Endothelial cell of umbilical vein (primary cell): ENCODE measurements at regions not wholly inside any gene's neighbourhood (a gene's known extent, or its start where the extent isn't known, plus 50 kb on each side); places are given as distances from the start of the nearest gene placed in this dataset.

Experiments used
- BruUV-seq: library from RNA; stranded (reverse); fragments of 400-500 nt; replicated peaks from 2 replicates; lab custom pipeline; 2021; lab: Mats Ljungman, UMichigan
- CTCF ChIA-PET: fragments of 300-600, 350-600 bp; sonication (Branson Sonifier 250); formaldehyde crosslinking; loops from one replicate; lab custom pipeline; 2021; ENCODE audit warnings: antibody characterized with exemption, inconsistent platforms; lab: Charles Lee
- POLR2A ChIA-PET: fragments of 300-600, 350-600 bp; sonication (Branson Sonifier 250); formaldehyde crosslinking; loops from one replicate; lab custom pipeline; 2021; ENCODE audit warnings: antibody characterized with exemption, inconsistent platforms; lab: Charles Lee
- DNase-seq: peaks from one replicate; pipeline ENCODE4 v3.0.0-alpha.2; 2011; ENCODE audit warnings: low read depth, low spot score
- FAIRE-seq: peaks from 2 replicates; lab custom pipeline; 2011; peaks lifted over from hg19 to GRCh38; lab: Jason Lieb, UNC
- H2AFZ ChIP-seq: 2 replicates; pipeline ENCODE4 v1.6.0; 2012; ENCODE audit warnings: low read depth, low read length, control low read depth, inconsistent platforms
- H3K27ac ChIP-seq: 2 replicates; pipeline ENCODE4 v1.5.1; 2011; ENCODE audit warnings: low read depth, mild to moderate bottlenecking, control low read depth, low read length, moderate library complexity; ENCODE audit not compliant: insufficient read depth
- H3K27me3 ChIP-seq, 2 experiments: 2 replicates each; pipeline versions ENCODE4 v1.6.0 to v1.6.1; 2011; ENCODE audit warnings: low read length in 2 of 2, mixed read lengths in 1 of 2; ENCODE audit not compliant: control insufficient read depth in 2 of 2, insufficient read depth in 2 of 2
- H3K36me3 ChIP-seq, 2 experiments: 2 replicates in 1 of 2; 3 replicates in 1 of 2; pipeline ENCODE4 v1.5.1; 2011; ENCODE audit warnings: low read length in 2 of 2, mild to moderate bottlenecking in 1 of 2, moderate library complexity in 1 of 2; ENCODE audit not compliant: control insufficient read depth in 2 of 2, insufficient read depth in 2 of 2; ENCODE audit errors: extremely low read depth in 1 of 2
- H3K4me1 ChIP-seq: 3 replicates; pipeline ENCODE4 v1.5.1; 2011; ENCODE audit warnings: mild to moderate bottlenecking, low read length; ENCODE audit not compliant: control insufficient read depth, insufficient read depth; ENCODE audit errors: extremely low read depth
- H3K4me2 ChIP-seq: 2 replicates; pipeline ENCODE4 v1.6.1; 2011; ENCODE audit warnings: low read length, control low read depth, mixed read lengths; ENCODE audit not compliant: insufficient read depth
- H3K4me3 ChIP-seq, 3 experiments: fragments of 200-600 bp in 1 of 3; sonication (generic), shearing (Covaris generic) in 1 of 3; replicated peaks in 1 of 3; 2 replicates each; pipeline ENCODE4 v1.5.1; 2011 to 2016; ENCODE audit warnings: control low read depth in 3 of 3, low read length in 3 of 3, mild to moderate bottlenecking in 2 of 3, inconsistent platforms in 1 of 3, low read depth in 1 of 3, moderate library complexity in 1 of 3; ENCODE audit not compliant: insufficient read depth in 1 of 3
- H3K79me2 ChIP-seq: 2 replicates; pipeline ENCODE4 v1.6.0; 2012; ENCODE audit warnings: low read length, inconsistent platforms; ENCODE audit not compliant: control insufficient read depth, insufficient read depth
- H3K9ac ChIP-seq: replicated peaks from 2 replicates; pipeline ENCODE3; 2011; ENCODE audit warnings: low read length, control low read depth; ENCODE audit not compliant: insufficient read depth; ENCODE audit errors: extremely low read depth
- H3K9me1 ChIP-seq: replicated peaks from 3 replicates; pipeline ENCODE4 v1.6.0; 2011; ENCODE audit warnings: mild to moderate bottlenecking, low read length; ENCODE audit not compliant: control insufficient read depth, insufficient read depth; ENCODE audit errors: extremely low read depth
- H3K9me3 ChIP-seq: replicated peaks from 2 replicates; pipeline ENCODE4 v1.5.1; 2012; ENCODE audit warnings: low read length, inconsistent platforms; ENCODE audit not compliant: control insufficient read depth, insufficient read depth
- H4K20me1 ChIP-seq: replicated peaks from 2 replicates; pipeline ENCODE3; 2011; ENCODE audit warnings: mild to moderate bottlenecking, low read length; ENCODE audit not compliant: control insufficient read depth, insufficient read depth; ENCODE audit errors: extremely low read depth
- CTCF ChIP-seq, 2 donors: IDR thresholded peaks; 1 replicate in 1 of 2; 2 replicates in 1 of 2; pipeline ENCODE4 v1.5.1; 2011; ENCODE audit warnings: low read length in 2 of 2, mild to moderate bottlenecking in 2 of 2, moderate library complexity in 2 of 2, control low read depth in 1 of 2, inconsistent platforms in 1 of 2, low read depth in 1 of 2; ENCODE audit not compliant: insufficient read depth in 1 of 2; ENCODE audit errors: extremely low read depth in 1 of 2
- EZH2 ChIP-seq: IDR thresholded peaks from 2 replicates; pipeline ENCODE4 v1.6.1; 2012; ENCODE audit warnings: borderline replicate concordance, low read depth, mild to moderate bottlenecking, moderate library complexity, low read length, inconsistent platforms; ENCODE audit not compliant: severe bottlenecking
- FOS ChIP-seq: IDR thresholded peaks from 2 replicates; pipeline ENCODE4 v1.6.1; 2011; ENCODE audit warnings: mild to moderate bottlenecking, low read length, moderate library complexity, borderline replicate concordance; ENCODE audit not compliant: insufficient read depth
- GATA2 ChIP-seq: IDR thresholded peaks from 2 replicates; pipeline ENCODE4 v1.7.0; 2011; ENCODE audit warnings: low read depth, mild to moderate bottlenecking, moderate library complexity, mixed read lengths, low read length; ENCODE audit not compliant: insufficient read length, insufficient read depth
- JUN ChIP-seq: IDR thresholded peaks from 2 replicates; pipeline ENCODE4 v1.6.1; 2011; ENCODE audit warnings: borderline replicate concordance, low read depth; ENCODE audit not compliant: insufficient read length, insufficient read depth
- MAX ChIP-seq: IDR thresholded peaks from 2 replicates; pipeline ENCODE4 v1.6.1; 2011; ENCODE audit not compliant: insufficient read depth, insufficient read length
- MYC ChIP-seq: IDR thresholded peaks from one replicate; pipeline ENCODE4 v1.6.1; 2011; ENCODE audit warnings: mild to moderate bottlenecking, low read depth, low read length
- POLR2A ChIP-seq: IDR thresholded peaks from 2 replicates; pipeline ENCODE4 v1.6.1; 2012; ENCODE audit warnings: low read depth, mild to moderate bottlenecking, control low read depth, low read length
- POLR2AphosphoS5 ChIP-seq: IDR thresholded peaks from 2 replicates; pipeline ENCODE4 v1.6.1; 2012; ENCODE audit warnings: low read depth, mild to moderate bottlenecking, control low read depth, low read length, moderate library complexity; ENCODE audit not compliant: insufficient read depth
- dilution Hi-C: fragments of 300-500 bp; cut with MboI; formaldehyde crosslinking; loops from one replicate; pipeline ENCODE4 v1.15.0; 2019; ENCODE audit warnings: low sequenced_read_pairs; ENCODE audit not compliant: extremely low pct_ligation_motif_present
- intact Hi-C: fragments of 100-400 bp; cut with micrococcal nuclease; formaldehyde crosslinking; loops from one replicate; pipeline ENCODE4 v1.10.0; 2022

DNA sequence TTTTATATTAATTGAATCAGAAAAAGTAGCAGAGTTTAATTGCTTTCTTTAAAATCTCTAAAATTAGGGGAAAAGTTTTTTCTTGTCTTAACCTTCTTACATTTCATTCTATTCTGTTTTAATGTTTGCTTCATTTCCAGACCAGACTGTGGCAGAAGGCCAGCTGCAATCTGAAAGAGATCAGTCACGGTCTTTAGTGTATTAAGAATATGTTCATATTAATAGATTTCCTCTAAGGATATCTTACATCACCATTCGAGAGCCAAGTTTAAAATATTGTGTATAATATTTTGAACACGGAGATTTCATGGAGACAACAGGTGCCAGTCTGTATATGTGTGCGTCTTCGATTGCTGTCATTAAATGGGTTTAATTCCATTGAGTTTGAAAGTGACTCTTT is 230.9 kb upstream of the ZSWIM2 start:
- FAIRE-seq (no peak), DNase-seq (no peak)
- no peaks in the 10 kb centered on the region for H4K20me1 ChIP-seq
- TF ChIP-seq MAX (no peak), POLR2AphosphoS5 (no peak), EZH2 (no peak), POLR2A (no peak), JUN (no peak), FOS (no peak), MYC (no peak), CTCF (IDR thresholded peaks at IDR 0.05; ENCODE audit: extremely low read depth in 1 of 2, insufficient read depth in 1 of 2, low read depth in 1 of 2, low read length in 2 of 2) (no peak), GATA2 (no peak)
- dilution Hi-C loops (no loop called here), intact Hi-C loops (no loop called here)
- no peak overlapping the region for H2AFZ ChIP-seq
- POLR2A ChIA-PET, result no interaction called here
- H3K9me1 ChIP-seq, result no peaks in the 10 kb centered on the region
- no peak overlapping the region for H3K4me3 ChIP-seq
- H3K4me2 ChIP-seq, result no peak overlapping the region
- H3K9me3 ChIP-seq, result no peaks in the 10 kb centered on the region
- no peak overlapping the region for H3K27ac ChIP-seq
- H3K9ac ChIP-seq, result no peak overlapping the region
- no peaks in the 10 kb centered on the region for H3K36me3 ChIP-seq
- H3K4me1 ChIP-seq, result no peaks in the 10 kb centered on the region
- H3K79me2 ChIP-seq, result no peaks in the 10 kb centered on the region
- no peaks in the 10 kb centered on the region for H3K27me3 ChIP-seq
- CTCF ChIA-PET, result no interaction called here
- BruUV-seq, result no TSS peak
